Neuronal stem cell (in vitro differentiated cells): ENCODE measurements at regions not wholly inside any gene's neighbourhood (a gene's known extent, or its start where the extent isn't known, plus 50 kb on each side); places are given as distances from the start of the nearest gene placed in this dataset.

Experiments
- DNase-seq: peaks from one replicate; pipeline ENCODE4 v3.0.0-alpha.2; 2013; ENCODE audit warnings: low spot score
- H2AFZ ChIP-seq: one replicate; pipeline ENCODE4 v1.6.1; 2013; ENCODE audit warnings: mild to moderate bottlenecking, low read length, inconsistent platforms
- H2AK5ac ChIP-seq: 2 replicates; pipeline ENCODE4 v1.6.1; 2013; ENCODE audit warnings: low read depth, mild to moderate bottlenecking, inconsistent platforms, low read length, moderate library complexity, mixed read lengths
- H2BK120ac ChIP-seq: 2 replicates; pipeline ENCODE4 v1.6.1; 2013; ENCODE audit warnings: low read depth, mild to moderate bottlenecking, inconsistent platforms, low read length, moderate library complexity, mixed read lengths
- H2BK12ac ChIP-seq: one replicate; pipeline ENCODE4 v1.6.1; 2013; ENCODE audit warnings: low read length, inconsistent platforms
- H2BK15ac ChIP-seq: 2 replicates; pipeline ENCODE4 v1.6.1; 2013; ENCODE audit warnings: mild to moderate bottlenecking, low read length, inconsistent platforms, mixed read lengths
- H2BK5ac ChIP-seq: one replicate; pipeline ENCODE4 v1.6.1; 2013; ENCODE audit warnings: inconsistent platforms, mild to moderate bottlenecking, low read length, moderate library complexity
- H3K14ac ChIP-seq: one replicate; pipeline ENCODE4 v1.6.1; 2013; ENCODE audit warnings: low read length, inconsistent platforms
- H3K18ac ChIP-seq: 2 replicates; pipeline ENCODE4 v1.6.1; 2013; ENCODE audit warnings: low read length, inconsistent platforms
- H3K23ac ChIP-seq: 2 replicates; pipeline ENCODE4 v1.6.1; 2013; ENCODE audit warnings: low read depth, mild to moderate bottlenecking, mixed read lengths, low read length, inconsistent platforms; ENCODE audit not compliant: poor library complexity
- H3K27ac ChIP-seq: replicated peaks from 3 replicates; pipeline ENCODE4 v1.5.1; 2013; ENCODE audit warnings: low read length, inconsistent platforms
- H3K27me3 ChIP-seq, 3 experiments: 2 replicates each; pipeline ENCODE4 v1.6.1; 2013; ENCODE audit warnings: low read length in 3 of 3, mild to moderate bottlenecking in 2 of 3, inconsistent platforms in 1 of 3, low read depth in 1 of 3, mixed read lengths in 1 of 3, moderate library complexity in 1 of 3; ENCODE audit not compliant: control insufficient read depth in 3 of 3, insufficient read depth in 3 of 3
- H3K36me3 ChIP-seq, 2 donors: replicated peaks in 1 of 2; 2 replicates each; pipeline ENCODE4 v1.6.1; 2013; ENCODE audit warnings: low read length in 2 of 2; ENCODE audit not compliant: control insufficient read depth in 2 of 2, insufficient read depth in 2 of 2
- H3K4ac ChIP-seq: 2 replicates; pipeline ENCODE4 v1.6.1; 2013; ENCODE audit warnings: inconsistent platforms, mild to moderate bottlenecking, low read length, moderate library complexity
- H3K4me1 ChIP-seq, 2 donors: 1 replicate in 1 of 2; 2 replicates in 1 of 2; pipeline ENCODE4 v1.6.1; 2013; ENCODE audit warnings: low read length in 2 of 2, low read depth in 1 of 2; ENCODE audit not compliant: control insufficient read depth in 2 of 2, insufficient read depth in 1 of 2
- H3K4me2 ChIP-seq: one replicate; pipeline ENCODE4 v1.6.1; 2013; ENCODE audit warnings: mild to moderate bottlenecking, low read length, inconsistent platforms; ENCODE audit not compliant: insufficient read depth, poor library complexity, severe bottlenecking
- H3K4me3 ChIP-seq, 2 donors: 2 replicates each; pipeline ENCODE4 v1.5.1; 2013; ENCODE audit warnings: low read length in 2 of 2, mild to moderate bottlenecking in 2 of 2, inconsistent platforms in 1 of 2, moderate library complexity in 1 of 2
- H3K79me1 ChIP-seq: one replicate; pipeline ENCODE4 v1.6.1; 2013; ENCODE audit warnings: low read depth, mild to moderate bottlenecking, inconsistent platforms, low read length, moderate library complexity
- H3K9ac ChIP-seq: one replicate; pipeline ENCODE4 v1.6.1; 2013; ENCODE audit warnings: mild to moderate bottlenecking, low read depth, low read length, inconsistent platforms; ENCODE audit not compliant: poor library complexity
- H3K9me3 ChIP-seq, 2 donors: replicated peaks in 1 of 2; 2 replicates each; pipeline versions ENCODE3 to v1.6.1; 2013; ENCODE audit warnings: low read length in 2 of 2, mild to moderate bottlenecking in 2 of 2, inconsistent platforms in 1 of 2, low read depth in 1 of 2, mixed read lengths in 1 of 2, moderate library complexity in 1 of 2; ENCODE audit not compliant: control insufficient read depth in 2 of 2, insufficient read depth in 1 of 2
- H4K8ac ChIP-seq: one replicate; pipeline ENCODE4 v1.6.1; 2013; ENCODE audit warnings: low read depth, mild to moderate bottlenecking, inconsistent platforms, low read length, moderate library complexity
- H4K91ac ChIP-seq: one replicate; pipeline ENCODE4 v1.6.1; 2013; ENCODE audit warnings: low read length, low read depth, mild to moderate bottlenecking, inconsistent platforms; ENCODE audit not compliant: poor library complexity
- WGBS, 2 donors: extraction: QIAGEN DNeasy Blood & Tissue Kit; methylation state at CpG; one replicate each; pipeline ENCODE4 v1.1.7; 2013; ENCODE audit warnings: missing lambda C conversion rate in 2 of 2, mixed read lengths in 1 of 2; ENCODE audit not compliant: insufficient read length in 2 of 2, insufficient replicate concordance in 1 of 2; ENCODE audit errors: extremely low coverage in 2 of 2; 5-methylcytosine and 5-hydroxymethylcytosine counted together

DNA sequence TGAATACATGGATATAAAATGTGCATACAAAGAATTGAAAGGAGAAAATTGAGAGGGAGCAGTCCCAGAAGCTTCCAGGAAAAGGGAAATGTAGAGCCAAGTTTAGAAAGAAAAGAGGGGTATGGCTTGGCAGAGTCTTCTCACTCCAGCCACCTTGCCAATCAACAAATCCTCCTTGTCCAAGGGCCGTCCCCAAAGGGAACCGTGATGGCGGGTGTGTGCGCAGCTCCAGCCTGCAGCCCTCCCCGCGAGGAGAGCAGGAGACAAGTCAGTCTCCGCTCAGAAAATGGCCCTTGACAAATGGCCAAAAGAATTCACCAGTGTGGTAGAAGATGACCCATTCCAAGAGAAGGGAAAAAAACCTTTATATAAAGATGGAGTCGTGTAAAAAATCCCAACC is 448.3 kb upstream of the POU3F3 start:
- Histone ChIP-seq H3K4me1 (peaks cover 10 to 24% of the 10 kb centered on the region in 2 donors), H3K9me3 (no peaks in the 10 kb centered on the region), H4K8ac (no peak overlapping the region), H2AFZ (no peak overlapping the region), H3K4me3 (no peak overlapping the region), H3K4ac (no peak overlapping the region), H3K4me2 (no peak overlapping the region), H2AK5ac (no peak overlapping the region), H3K27me3 (no peaks in the 10 kb centered on the region), H3K23ac (no peak overlapping the region), H4K91ac (no peak overlapping the region), H3K14ac (no peak overlapping the region), H3K36me3 (no peaks in the 10 kb centered on the region), H3K79me1 (no peaks in the 10 kb centered on the region), H3K27ac (no peak overlapping the region), H2BK15ac (no peak overlapping the region), H3K18ac (peak overlapping the region; percentile 4), H3K9ac (no peak overlapping the region), H2BK120ac (no peak overlapping the region), H2BK12ac (no peak overlapping the region), H2BK5ac (no peak overlapping the region)
- no CpG with 5 or more reads among the region's 8 CpGs for WGBS, 2 donors
- no peak for DNase-seq

DNA sequence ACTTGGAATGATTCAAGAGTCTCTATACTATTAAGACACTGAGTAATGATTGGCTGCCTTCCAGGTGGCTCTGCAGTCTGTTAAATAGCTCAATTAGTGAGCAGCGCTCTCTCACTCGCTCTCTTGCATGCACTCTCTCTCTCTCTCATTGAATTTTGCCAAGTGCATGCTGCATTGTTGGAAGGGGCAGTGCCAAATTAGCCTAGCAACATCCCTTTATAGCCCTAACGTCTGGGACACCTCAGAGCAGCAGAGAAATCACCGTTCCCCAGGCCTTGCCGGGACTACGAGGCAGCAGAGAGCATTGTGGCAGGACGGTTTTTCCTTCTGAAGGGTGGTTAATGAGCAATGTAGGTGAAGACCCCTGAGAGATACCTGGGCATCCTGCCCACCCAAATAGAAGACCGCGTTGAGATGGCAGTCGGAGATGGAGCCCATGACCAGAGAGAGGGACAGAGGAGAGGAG is 447.6 kb upstream of the POU3F3 start:
- peak overlapping the region; percentile 54 for H2AFZ ChIP-seq
- no peak overlapping the region for H2BK12ac ChIP-seq
- H3K4me2 ChIP-seq: no peak overlapping the region
- no peak overlapping the region for H2BK120ac ChIP-seq
- H4K91ac ChIP-seq: no peak overlapping the region
- H3K79me1 ChIP-seq: no peaks in the 10 kb centered on the region
- peak overlapping the region; percentile 12 for H3K18ac ChIP-seq
- H4K8ac ChIP-seq: no peak overlapping the region
- H3K4me1 ChIP-seq: peaks cover 10 to 24% of the 10 kb centered on the region in 2 donors
- H3K27ac ChIP-seq: no peak overlapping the region
- H2BK15ac ChIP-seq: no peak overlapping the region
- no peaks in the 10 kb centered on the region for H3K9me3 ChIP-seq
- no peak for DNase-seq
- H3K4me3 ChIP-seq: no peak overlapping the region
- no peak overlapping the region for H2BK5ac ChIP-seq
- H2AK5ac ChIP-seq: no peak overlapping the region
- H3K27me3 ChIP-seq: no peaks in the 10 kb centered on the region
- H3K23ac ChIP-seq: no peak overlapping the region
- H3K14ac ChIP-seq: no peak overlapping the region
- WGBS, 2 donors: no CpG with 5 or more reads among the region's 10 CpGs
- no peaks in the 10 kb centered on the region for H3K36me3 ChIP-seq
- no peak overlapping the region for H3K9ac ChIP-seq
- no peak overlapping the region for H3K4ac ChIP-seq

DNA sequence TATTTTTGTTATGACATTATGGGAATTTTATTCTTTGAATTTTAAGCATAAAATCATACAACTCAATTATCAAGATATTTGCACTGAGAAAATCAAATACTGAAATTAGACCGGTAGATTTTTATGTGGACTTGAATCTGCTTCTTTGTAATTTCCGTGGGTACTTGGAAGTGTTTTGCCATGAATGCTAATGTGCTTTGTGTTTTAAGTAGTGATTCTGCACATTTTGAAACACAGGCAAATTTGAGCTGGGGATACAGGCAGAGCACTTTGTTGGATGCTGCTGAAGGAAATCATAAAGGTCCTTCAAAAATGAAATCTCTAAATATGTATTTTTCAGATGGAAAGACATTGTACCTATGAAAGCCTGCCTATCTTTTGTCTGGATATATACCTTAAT is 446.3 kb upstream of the POU3F3 start:
- H3K27me3 ChIP-seq: no peaks in the 10 kb centered on the region
- H3K79me1 ChIP-seq: no peaks in the 10 kb centered on the region
- no peak overlapping the region for H2BK12ac ChIP-seq
- peak overlapping the region; percentile 80 for H2AFZ ChIP-seq
- H3K27ac ChIP-seq: no peak overlapping the region
- no peak overlapping the region for H3K18ac ChIP-seq
- H3K4me2 ChIP-seq: no peak overlapping the region
- no peak for DNase-seq
- no peak overlapping the region for H3K14ac ChIP-seq
- H4K91ac ChIP-seq: no peak overlapping the region
- H2BK120ac ChIP-seq: no peak overlapping the region
- no peak overlapping the region for H3K4ac ChIP-seq
- H2BK15ac ChIP-seq: no peak overlapping the region
- H3K9ac ChIP-seq: no peak overlapping the region
- H4K8ac ChIP-seq: no peak overlapping the region
- H3K23ac ChIP-seq: no peak overlapping the region
- no peaks in the 10 kb centered on the region for H3K9me3 ChIP-seq
- H3K36me3 ChIP-seq: no peaks in the 10 kb centered on the region
- no peak overlapping the region for H3K4me3 ChIP-seq
- H2AK5ac ChIP-seq: no peak overlapping the region
- H2BK5ac ChIP-seq: no peak overlapping the region
- WGBS, 2 donors: no CpG with 5 or more reads among the region's 2 CpGs
- H3K4me1 ChIP-seq: peaks cover 10 to 24% of the 10 kb centered on the region in 2 donors

DNA sequence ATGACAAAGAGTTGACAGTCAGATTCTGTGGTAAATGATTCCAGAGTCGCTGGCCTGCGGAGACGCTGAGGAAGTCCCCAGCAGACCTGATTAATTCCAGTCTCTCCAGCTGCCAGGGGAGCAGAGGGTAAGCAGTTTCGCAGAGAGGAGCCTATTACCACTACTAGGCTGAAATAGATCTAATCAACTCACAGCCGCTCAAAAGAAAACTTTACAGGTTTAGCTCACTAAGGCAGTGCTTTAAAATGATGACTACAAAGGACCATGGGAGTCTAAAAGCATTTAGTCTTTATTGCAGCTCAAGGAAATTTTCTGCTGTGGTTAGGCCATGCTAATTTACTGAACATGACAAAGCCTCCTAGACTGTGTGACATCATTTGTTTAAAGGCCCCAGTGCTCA is 445.6 kb upstream of the POU3F3 start:
- H3K4me3 ChIP-seq: peak overlapping the region in 1 of 2 donors; percentile 27
- no peak overlapping the region for H3K9ac ChIP-seq
- no peak overlapping the region for H2BK15ac ChIP-seq
- H2BK5ac ChIP-seq: no peak overlapping the region
- H3K9me3 ChIP-seq: no peaks in the 10 kb centered on the region
- no peak overlapping the region for H2BK12ac ChIP-seq
- H3K27ac ChIP-seq: no peak overlapping the region
- no peak overlapping the region for H3K4me2 ChIP-seq
- H3K14ac ChIP-seq: no peak overlapping the region
- peak overlapping the region; percentile 80 for H2AFZ ChIP-seq
- H4K8ac ChIP-seq: no peak overlapping the region
- no peak overlapping the region for H2AK5ac ChIP-seq
- DNase-seq: no peak
- no peak overlapping the region for H4K91ac ChIP-seq
- H3K23ac ChIP-seq: no peak overlapping the region
- no peak overlapping the region for H3K4ac ChIP-seq
- H3K27me3 ChIP-seq: no peaks in the 10 kb centered on the region
- WGBS, 2 donors: no CpG with 5 or more reads among the region's 5 CpGs
- no peaks in the 10 kb centered on the region for H3K79me1 ChIP-seq
- H3K18ac ChIP-seq: no peak overlapping the region
- H3K36me3 ChIP-seq: no peaks in the 10 kb centered on the region
- H3K4me1 ChIP-seq: peaks cover 5 to 19% of the 10 kb centered on the region in 2 donors
- no peak overlapping the region for H2BK120ac ChIP-seq
